ENCODE measurements at regions not wholly inside any gene's neighbourhood (a gene's known extent, or its start where the extent isn't known, plus 50 kb on each side); places are given as distances from the start of the nearest gene placed in this dataset.

- no peak for DNase-seq (ENCODE audit: low read depth, low spot score)
These were observed 215.3 kb downstream of the BARX2 start for GRCh38 chr11:129590753-129591475.

GRCh38 chr11:129591527-129591926 lies 215.9 kb downstream of the BARX2 start:
- DNase-seq (ENCODE audit: low read depth, low spot score): no peak

GRCh38 chr11:129592191-129592590 lies 216.5 kb downstream of the BARX2 start:
- no peak for DNase-seq (ENCODE audit: low read depth, low spot score)

DNA sequence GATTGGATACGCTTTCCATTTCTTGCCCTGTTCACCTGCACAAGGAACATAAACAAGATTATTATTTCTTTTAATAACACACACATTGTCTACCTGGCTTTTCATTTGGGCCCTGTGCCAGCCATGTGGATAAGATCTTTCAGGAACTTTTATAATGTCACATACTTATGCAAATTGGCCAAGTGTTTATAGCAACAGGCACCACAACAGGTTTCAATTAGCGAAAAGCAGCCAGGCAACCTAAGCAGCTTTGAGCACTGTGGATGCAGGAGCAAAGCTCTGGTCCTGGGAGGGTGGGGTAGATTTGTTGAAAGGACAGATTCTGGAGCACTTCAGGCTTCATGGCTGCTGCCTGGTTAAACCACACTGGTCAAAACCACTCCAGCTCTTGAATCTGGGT lies 217.4 kb downstream of the BARX2 start:
- no peak for DNase-seq (ENCODE audit: low read depth, low spot score)

GRCh38 chr11:129595038-129595962 lies 219.7 kb downstream of the BARX2 start:
- no peak for DNase-seq (ENCODE audit: low read depth, low spot score)

GRCh38 chr11:129596351-129596750 lies 219.3 kb upstream of the TMEM45B start:
- DNase-seq (ENCODE audit: low read depth, low spot score): no peak

DNA sequence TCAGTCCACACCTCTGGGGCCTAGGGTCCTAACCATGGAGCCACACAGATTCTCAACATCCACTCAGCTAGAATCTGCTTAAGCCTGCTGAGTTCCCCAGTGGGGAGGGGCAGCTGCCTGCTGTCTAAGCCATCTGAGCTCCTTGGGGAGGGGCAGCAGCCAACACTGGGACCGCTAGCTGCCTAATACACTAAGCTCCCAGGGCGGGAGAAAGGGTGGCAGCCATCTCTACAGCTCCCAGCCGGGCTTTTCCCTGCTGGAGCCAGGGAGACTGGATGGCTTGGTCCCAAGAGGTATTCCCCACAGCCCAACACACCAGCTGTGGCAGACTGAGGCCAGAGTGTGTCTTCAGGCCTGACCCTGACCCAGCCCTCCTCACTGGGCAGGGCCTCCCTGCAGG lies 217.3 kb upstream of the TMEM45B start:
- DNase-seq (ENCODE audit: low read depth, low spot score): no peak

DNA sequence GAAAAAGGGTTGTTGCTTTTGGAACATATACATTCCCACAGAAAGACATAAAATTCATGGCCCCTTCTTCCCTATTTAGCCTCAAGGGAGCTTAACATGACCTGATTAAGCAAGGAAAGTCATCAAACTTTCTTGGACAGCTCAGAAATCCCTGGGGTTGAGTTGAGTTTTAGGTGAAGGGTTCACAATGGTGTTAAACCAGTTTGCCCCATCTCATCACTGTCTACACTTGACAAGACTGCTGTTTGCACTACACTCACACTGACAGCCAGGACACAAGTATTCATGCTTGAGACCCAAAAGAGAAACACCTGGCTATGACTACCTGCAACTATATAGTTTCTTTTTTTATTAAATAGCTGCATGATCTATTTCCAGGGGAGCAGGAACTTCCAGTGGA lies 209.8 kb upstream of the TMEM45B start:
- no peak for DNase-seq (ENCODE audit: low read depth, low spot score)

- no peak for DNase-seq (ENCODE audit: low read depth, low spot score)
These were observed 206.9 kb upstream of the TMEM45B start for GRCh38 chr11:129608711-129609110.

GRCh38 chr11:129610125-129610524 lies 205.5 kb upstream of the TMEM45B start:
- no peak for DNase-seq (ENCODE audit: low read depth, low spot score)

GRCh38 chr11:129610545-129610944 lies 205.1 kb upstream of the TMEM45B start:
- DNase-seq (ENCODE audit: low read depth, low spot score): no peak

DNA sequence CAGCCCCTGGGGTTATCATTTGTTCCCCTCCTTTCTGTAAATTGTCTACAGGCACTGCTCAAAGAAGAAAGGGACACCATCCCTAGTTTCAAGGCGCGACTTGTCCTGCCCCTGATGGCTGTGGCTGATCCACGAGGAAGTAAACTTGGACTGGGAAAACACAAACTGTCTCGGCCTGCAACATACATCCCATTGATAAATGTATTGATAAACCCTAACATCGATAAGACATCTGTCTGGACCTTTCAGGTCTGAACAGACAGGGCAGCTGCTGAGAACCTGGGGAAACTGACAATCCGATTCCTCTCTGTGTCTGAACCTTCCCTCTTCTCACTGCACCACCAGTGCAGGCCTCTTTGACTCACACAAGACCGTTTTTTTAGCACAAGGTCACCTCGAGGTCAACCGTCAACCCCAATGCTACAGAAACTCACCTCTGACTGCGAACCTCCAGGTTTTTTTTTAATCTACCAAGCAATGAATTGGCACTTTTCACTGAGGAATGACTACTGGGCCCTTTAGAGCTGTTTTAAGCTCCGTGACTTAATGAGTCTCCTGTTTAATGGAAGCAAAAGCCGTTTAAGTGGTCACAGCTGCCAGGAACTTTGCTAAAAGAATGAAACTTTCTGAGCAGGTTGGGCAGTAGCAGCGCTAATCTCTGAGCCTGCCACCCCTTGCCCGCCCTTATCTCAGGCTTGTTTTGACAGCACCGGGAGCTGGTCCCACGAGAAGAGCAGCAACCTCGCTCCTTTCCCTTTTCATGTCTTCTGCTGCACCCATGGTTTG lies 203.8 kb upstream of the TMEM45B start:
- no peak for DNase-seq (ENCODE audit: low read depth, low spot score)

- no peak for DNase-seq (ENCODE audit: low read depth, low spot score)
These were observed 203.1 kb upstream of the TMEM45B start for GRCh38 chr11:129612447-129612961.

DNA sequence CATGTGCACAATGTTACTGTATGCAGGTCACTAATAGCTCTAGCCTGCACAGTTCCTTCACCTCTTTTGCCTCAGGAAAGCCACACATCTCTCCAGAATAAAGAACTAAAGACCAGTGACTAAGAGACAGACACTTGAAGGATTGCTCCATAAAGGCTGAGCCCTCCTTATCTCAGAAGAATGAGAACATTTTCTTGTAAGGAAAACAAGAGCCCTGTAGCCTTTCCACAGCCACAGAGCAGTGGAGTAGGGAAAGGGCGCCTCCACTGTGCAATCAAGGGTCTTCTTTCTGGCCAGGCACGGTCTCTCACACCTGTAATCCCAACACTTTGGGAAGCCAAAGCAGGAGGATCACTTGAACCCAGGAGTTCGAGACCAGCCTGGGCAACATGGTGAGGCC lies 202.6 kb upstream of the TMEM45B start:
- no peak for DNase-seq (ENCODE audit: low read depth, low spot score)

- no peak for DNase-seq (ENCODE audit: low read depth, low spot score)
These were observed 201.2 kb upstream of the TMEM45B start for GRCh38 chr11:129614256-129614944.

DNA sequence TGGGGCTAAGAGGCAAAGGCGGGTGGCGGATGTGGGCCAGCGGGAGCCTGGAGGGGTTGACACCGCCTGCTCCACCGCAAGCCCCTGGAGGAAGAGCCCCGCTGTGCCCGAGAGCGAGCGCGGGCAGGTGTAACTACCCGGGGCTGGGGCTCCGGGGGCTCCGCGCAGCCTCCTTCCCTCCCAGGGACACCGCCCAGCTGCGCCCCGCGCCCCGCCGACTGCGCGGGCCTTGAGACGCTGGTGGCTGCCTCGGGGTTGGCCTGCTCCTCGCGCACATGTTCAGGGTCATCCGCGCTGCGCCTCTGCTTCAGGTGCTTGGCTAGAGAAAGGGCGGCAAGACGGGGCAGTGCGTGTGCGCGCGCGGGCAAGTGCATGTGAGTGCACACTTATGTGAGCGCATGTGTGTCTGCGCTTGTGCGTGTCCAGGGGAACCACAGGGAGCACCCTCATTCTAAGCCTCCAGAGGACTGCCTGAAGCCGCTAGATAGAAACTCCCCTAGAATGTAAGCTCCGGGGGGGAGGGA lies 197.5 kb upstream of the TMEM45B start:
- no peak for DNase-seq (ENCODE audit: low read depth, low spot score)

DNA sequence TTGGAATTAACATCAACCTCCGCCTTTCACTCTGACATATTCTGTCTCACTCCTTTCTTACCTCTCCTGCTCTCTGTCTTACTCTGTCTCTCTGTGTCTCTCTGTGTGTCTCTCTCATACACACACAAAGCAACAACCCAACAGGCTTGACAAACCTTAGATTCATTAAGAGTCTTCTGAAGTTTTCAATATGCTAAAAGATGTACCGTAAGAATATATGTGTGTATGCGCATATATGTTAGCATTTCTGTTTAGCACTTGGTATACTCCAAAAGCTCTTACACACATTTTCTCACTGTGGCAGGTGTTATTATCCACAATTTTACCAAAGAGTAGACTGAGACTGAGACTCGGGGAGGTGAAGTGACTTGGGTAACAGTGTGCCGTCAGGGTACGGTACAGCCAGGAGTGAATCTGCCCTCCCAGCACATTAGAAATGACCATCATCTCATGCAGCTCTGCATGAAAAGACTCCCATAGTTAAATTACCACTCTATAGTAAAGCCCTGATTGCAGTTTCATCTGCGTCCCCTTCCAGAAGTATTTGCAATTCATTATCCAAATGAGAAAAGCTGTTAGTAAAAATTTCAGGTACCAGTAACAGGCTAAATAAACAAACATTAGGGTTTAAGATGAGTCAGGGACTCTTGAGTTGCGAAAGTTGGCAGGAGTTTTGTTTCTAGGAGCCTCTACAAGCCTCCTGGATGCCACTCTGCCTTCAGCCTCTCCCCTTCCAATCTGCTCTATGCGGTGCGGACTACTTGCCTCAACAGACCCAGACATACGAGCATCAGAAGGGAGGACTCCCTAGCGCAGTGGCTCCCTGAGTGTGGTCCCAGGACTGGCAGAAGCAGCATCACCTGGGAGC lies 195.2 kb upstream of the TMEM45B start:
- DNase-seq (ENCODE audit: low read depth, low spot score): no peak

DNA sequence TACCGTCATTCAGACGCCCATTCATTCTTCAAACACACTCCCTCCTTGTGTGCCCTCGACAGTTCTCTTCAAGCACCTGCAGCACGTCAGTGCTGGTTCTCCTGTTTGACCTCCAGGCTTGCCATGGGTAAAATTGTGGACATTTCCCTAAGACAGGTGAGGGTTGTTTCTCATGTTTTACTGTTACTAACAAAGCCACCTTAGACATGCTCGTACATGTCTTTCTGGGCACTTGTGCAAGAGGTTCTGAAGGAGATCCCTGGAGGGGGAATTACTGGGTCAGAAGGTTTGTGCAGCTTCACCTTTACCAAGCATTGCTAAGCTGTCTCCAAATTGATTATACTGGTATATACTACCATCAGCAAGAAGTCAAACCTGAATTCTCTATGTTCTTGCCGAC lies 189.7 kb upstream of the TMEM45B start:
- no peak for DNase-seq (ENCODE audit: low read depth, low spot score)

- no peak for DNase-seq (ENCODE audit: low read depth, low spot score)
These were observed 184.4 kb upstream of the TMEM45B start for GRCh38 chr11:129631201-129631600.

DNA sequence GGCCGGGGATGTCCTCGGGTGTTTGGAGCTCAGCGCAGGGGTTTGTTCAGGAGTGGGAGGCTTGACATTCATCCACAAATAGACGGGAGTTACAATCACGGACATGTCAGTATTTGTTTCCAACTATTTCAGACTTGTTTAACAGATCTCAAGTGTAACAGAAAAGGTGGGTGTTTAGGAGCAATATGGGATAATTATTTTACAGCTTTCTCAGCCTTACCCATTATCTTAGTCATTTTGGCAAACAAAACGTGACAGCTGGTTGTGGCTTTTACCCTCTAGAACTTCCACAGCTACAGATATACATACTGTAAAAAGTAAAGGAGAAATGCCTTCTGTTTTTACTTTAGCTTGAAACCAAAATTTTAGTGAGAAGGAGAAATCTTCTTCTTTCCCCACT lies 178.7 kb upstream of the TMEM45B start:
- no peak for DNase-seq (ENCODE audit: low read depth, low spot score)

Data from brain pericyte (primary cell).